ENCODE measurements at regions not wholly inside any gene's neighbourhood (a gene's known extent, or its start where the extent isn't known, plus 50 kb on each side); places are given as distances from the start of the nearest gene placed in this dataset.

DNA sequence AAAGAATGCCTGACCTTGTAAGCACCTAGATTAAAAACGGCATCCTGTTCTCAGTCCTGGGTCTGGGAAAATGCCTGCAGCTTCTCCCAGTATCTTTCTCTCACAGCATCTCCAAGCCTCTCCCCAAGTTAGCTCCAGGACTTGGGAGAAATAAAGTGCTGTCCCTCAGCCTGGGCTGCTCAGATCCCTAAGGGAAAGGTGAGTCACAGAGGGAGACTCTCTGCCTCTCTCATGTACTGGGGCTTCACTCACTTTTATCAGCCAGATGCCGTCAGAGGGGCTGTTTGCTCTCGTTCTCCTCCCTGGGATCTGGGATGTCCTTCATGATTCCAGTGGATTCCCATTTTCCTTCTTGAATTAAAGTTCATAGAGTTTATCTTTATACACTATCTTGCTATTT, 293.6 kb downstream of the COL12A1 start:
- TF ChIP-seq, protein P1, sequence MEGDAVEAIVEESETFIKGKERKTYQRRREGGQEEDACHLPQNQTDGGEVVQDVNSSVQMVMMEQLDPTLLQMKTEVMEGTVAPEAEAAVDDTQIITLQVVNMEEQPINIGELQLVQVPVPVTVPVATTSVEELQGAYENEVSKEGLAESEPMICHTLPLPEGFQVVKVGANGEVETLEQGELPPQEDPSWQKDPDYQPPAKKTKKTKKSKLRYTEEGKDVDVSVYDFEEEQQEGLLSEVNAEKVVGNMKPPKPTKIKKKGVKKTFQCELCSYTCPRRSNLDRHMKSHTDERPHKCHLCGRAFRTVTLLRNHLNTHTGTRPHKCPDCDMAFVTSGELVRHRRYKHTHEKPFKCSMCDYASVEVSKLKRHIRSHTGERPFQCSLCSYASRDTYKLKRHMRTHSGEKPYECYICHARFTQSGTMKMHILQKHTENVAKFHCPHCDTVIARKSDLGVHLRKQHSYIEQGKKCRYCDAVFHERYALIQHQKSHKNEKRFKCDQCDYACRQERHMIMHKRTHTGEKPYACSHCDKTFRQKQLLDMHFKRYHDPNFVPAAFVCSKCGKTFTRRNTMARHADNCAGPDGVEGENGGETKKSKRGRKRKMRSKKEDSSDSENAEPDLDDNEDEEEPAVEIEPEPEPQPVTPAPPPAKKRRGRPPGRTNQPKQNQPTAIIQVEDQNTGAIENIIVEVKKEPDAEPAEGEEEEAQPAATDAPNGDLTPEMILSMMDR (IDR thresholded peaks at IDR 0.05) = no peak
- no peak for TF ChIP-seq POLR2AphosphoS5 (IDR thresholded peaks at IDR 0.05)
- no peak for TF ChIP-seq POLR2A (IDR thresholded peaks at IDR 0.05)
- no peaks in the 10 kb centered on the region for H3K36me3 ChIP-seq
- H3K9me3 ChIP-seq = no peaks in the 10 kb centered on the region
- intact Hi-C loops (cut with DNase I; ENCODE audit: low total_unique reads) = no loop called here
- no peak overlapping the region for H3K4me3 ChIP-seq
- no peaks in the 10 kb centered on the region for H3K27me3 ChIP-seq
- DNase-seq (ENCODE audit: low spot score in 2 of 2) = no peak
- H3K4me1 ChIP-seq = no peaks in the 10 kb centered on the region
- H3K27ac ChIP-seq = no peak overlapping the region

DNA sequence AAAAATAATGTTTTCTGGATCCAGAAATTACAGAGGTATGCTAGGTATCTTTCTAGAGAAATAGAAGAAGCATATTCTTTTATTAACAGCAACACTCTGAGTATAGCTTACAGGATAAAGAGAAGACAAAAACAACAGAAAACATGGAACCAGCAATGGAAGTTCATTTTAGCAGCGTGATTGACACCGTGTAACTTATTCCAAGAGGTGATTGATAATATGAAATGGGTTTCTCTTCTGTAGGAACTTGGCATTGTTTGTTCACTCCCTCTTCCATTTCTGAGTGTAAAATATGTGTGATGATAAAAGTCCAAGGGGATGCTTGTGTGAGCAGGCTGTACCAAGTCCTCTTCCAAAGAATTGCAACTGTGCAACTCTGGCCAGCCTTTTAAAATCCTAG, 303.0 kb downstream of the COL12A1 start:
- Histone ChIP-seq H3K36me3 (no peaks in the 10 kb centered on the region), H3K27ac (no peak overlapping the region), H3K9me3 (peaks cover 10 to 12% of the 10 kb centered on the region in 2 donors), H3K4me1 (no peaks in the 10 kb centered on the region), H3K4me3 (no peak overlapping the region), H3K27me3 (no peaks in the 10 kb centered on the region)
- TF ChIP-seq POLR2A (IDR thresholded peaks at IDR 0.05) = no peak
- no peak for TF ChIP-seq POLR2AphosphoS5 (IDR thresholded peaks at IDR 0.05)
- TF ChIP-seq, protein P1 (IDR thresholded peaks at IDR 0.05) = no peak
- DNase-seq (ENCODE audit: low spot score in 2 of 2) = no peak
- intact Hi-C loops (cut with DNase I; ENCODE audit: low total_unique reads) = no loop called here

DNA sequence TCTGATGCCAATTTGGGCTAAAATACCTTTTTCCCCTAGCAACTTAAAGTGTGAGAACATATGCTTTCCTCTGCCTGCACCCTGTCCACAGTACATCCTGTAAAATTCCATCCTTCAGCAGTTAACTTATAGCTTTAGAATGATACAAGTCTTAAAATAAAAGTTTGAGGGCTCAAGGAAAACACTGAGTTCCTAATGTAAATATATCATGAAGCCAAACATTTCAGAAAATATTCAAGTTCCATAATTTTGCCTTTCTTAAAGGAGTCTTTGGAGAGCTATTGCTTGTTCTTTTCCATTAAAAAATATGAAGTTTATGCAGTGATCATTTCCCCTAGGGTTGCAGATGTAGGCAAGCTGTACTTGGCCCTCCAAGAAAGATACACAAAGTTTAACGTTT, 303.8 kb downstream of the COL12A1 start:
- H3K9me3 ChIP-seq = peaks cover 11 to 12% of the 10 kb centered on the region in 2 donors
- H3K4me1 ChIP-seq = no peaks in the 10 kb centered on the region
- H3K36me3 ChIP-seq = no peaks in the 10 kb centered on the region
- H3K27me3 ChIP-seq = no peaks in the 10 kb centered on the region
- no peak overlapping the region for H3K27ac ChIP-seq
- intact Hi-C loops (cut with DNase I; ENCODE audit: low total_unique reads) = no loop called here
- no peak for DNase-seq (ENCODE audit: low spot score in 2 of 2)
- TF ChIP-seq, protein P1 (IDR thresholded peaks at IDR 0.05) = no peak
- TF ChIP-seq POLR2AphosphoS5 (IDR thresholded peaks at IDR 0.05) (no peak), POLR2A (IDR thresholded peaks at IDR 0.05) (no peak)
- H3K4me3 ChIP-seq = no peak overlapping the region

DNA sequence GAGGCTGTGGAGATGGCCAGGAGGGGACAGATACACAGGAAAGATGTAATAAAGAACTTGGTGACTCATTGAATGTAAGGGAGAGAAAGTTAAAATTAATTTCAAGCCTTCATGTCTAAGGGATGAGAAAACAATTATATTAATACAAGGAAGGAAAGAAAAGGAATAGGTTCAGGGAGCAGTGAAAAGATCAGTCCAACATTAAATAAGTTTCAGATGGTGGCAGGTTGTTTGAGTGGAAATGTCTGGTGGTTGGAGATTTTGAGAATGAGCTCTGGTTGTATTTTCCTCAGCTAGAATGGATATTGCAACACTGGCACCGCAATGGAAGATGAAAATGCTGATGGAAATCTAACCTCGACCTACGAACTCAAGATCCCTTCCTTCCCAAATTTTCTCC, 304.3 kb downstream of the COL12A1 start:
- Histone ChIP-seq H3K9me3 (peaks cover 11 to 12% of the 10 kb centered on the region in 2 donors), H3K27me3 (no peaks in the 10 kb centered on the region), H3K4me3 (no peak overlapping the region), H3K36me3 (no peaks in the 10 kb centered on the region), H3K4me1 (no peaks in the 10 kb centered on the region), H3K27ac (no peak overlapping the region)
- no peak for TF ChIP-seq POLR2AphosphoS5 (IDR thresholded peaks at IDR 0.05)
- TF ChIP-seq, protein P1 (IDR thresholded peaks at IDR 0.05) = no peak
- TF ChIP-seq POLR2A (IDR thresholded peaks at IDR 0.05) = no peak
- no peak for DNase-seq (ENCODE audit: low spot score in 2 of 2)
- intact Hi-C loops (cut with DNase I; ENCODE audit: low total_unique reads) = no loop called here

DNA sequence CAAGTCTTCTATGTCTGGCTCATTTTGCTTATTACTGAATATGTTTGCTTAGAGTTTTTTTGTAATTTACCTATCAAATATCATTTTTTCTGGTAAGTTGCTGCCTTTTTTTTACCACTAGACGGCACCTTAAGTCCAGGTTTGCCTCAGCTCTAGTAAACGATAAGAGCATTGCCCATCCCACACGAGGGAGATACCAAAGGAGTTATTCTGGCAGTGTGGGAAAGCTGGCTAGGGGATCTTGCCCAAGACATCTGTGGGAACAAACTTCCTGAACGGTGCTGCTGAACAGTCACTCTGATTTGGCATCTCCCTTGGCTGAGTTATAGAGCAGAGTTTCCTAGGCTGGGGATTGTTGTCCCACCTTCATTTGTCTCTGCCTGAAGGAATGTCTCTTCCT, 306.4 kb downstream of the COL12A1 start:
- Histone ChIP-seq H3K36me3 (no peaks in the 10 kb centered on the region), H3K4me3 (no peak overlapping the region), H3K27ac (no peak overlapping the region), H3K4me1 (no peaks in the 10 kb centered on the region), H3K27me3 (no peaks in the 10 kb centered on the region), H3K9me3 (peaks cover 11 to 12% of the 10 kb centered on the region in 2 donors)
- intact Hi-C loops (cut with DNase I; ENCODE audit: low total_unique reads) = no loop called here
- no peak for TF ChIP-seq POLR2AphosphoS5 (IDR thresholded peaks at IDR 0.05)
- TF ChIP-seq, protein P1 (IDR thresholded peaks at IDR 0.05) = no peak
- no peak for TF ChIP-seq POLR2A (IDR thresholded peaks at IDR 0.05)
- no peak for DNase-seq (ENCODE audit: low spot score in 2 of 2)

Measured in breast epithelium (tissue), 4 donors.